K562 (cell line): ENCODE measurements at regions not wholly inside any gene's neighbourhood (a gene's known extent, or its start where the extent isn't known, plus 50 kb on each side); places are given as distances from the start of the nearest gene placed in this dataset.

Source experiments
- ATAC-seq: fragments of 200-7000 bp; cut with Tn5 transposase; 3 replicates; pipeline ENCODE4 v1.9.1; 2020; ENCODE audit warnings: moderate library complexity
- BruUV-seq: library from RNA; stranded (reverse); fragments of 400-500 nt; replicated peaks from 2 replicates; lab custom pipeline; 2021; lab: Mats Ljungman, UMichigan
- CTCF ChIA-PET: fragments of 300-600 bp; formaldehyde crosslinking; extraction: SDS; loops from one replicate; lab custom pipeline; 2021; ENCODE audit warnings: low intra/inter-chr PET ratio; lab: Yijun Ruan, JAX
- POLR2A ChIA-PET: fragments of 300-600, 350-650 bp; sonication (Branson Sonifier 250); formaldehyde crosslinking; extraction: SDS; loops from one replicate; lab custom pipeline; 2021; ENCODE audit warnings: antibody characterized with exemption, inconsistent platforms; lab: Yijun Ruan, JAX
- DNase-seq, 4 experiments: peaks; one replicate each; pipeline versions ENCODE4 v3.0.0 to v3.0.0-alpha.2; 2011 to 2018; ENCODE audit warnings: low spot score in 3 of 4, mixed read lengths in 3 of 4; ENCODE audit errors: extremely low read depth in 1 of 4
- FAIRE-seq: peaks from 2 replicates; lab custom pipeline; 2011; peaks lifted over from hg19 to GRCh38; lab: Jason Lieb, UNC
- H2AFZ ChIP-seq: 2 replicates; pipeline ENCODE4 v1.6.0; 2011; ENCODE audit warnings: low read depth, low read length, control low read depth, inconsistent platforms
- H3K27ac ChIP-seq: fragments of 200-600 bp; 3 replicates; pipeline ENCODE4 v1.8.0; 2011; ENCODE audit warnings: low read depth, mild to moderate bottlenecking, control low read depth, inconsistent platforms, low read length, moderate library complexity, mixed read lengths; ENCODE audit errors: extremely low read depth
- H3K27me3 ChIP-seq, 2 experiments: fragments of 300-600 bp in 1 of 2; 2 replicates in 1 of 2; 3 replicates in 1 of 2; pipeline versions ENCODE4 v1.6.0 to v1.8.0; 2011; ENCODE audit warnings: inconsistent platforms in 2 of 2, low read length in 2 of 2, mild to moderate bottlenecking in 1 of 2, mixed read lengths in 1 of 2, moderate library complexity in 1 of 2; ENCODE audit not compliant: control insufficient read depth in 2 of 2, insufficient read depth in 2 of 2
- H3K36me3 ChIP-seq: fragments of 300-600 bp; 3 replicates; pipeline ENCODE4 v1.8.0; 2011; ENCODE audit warnings: mild to moderate bottlenecking, low read length, inconsistent platforms; ENCODE audit not compliant: control insufficient read depth, insufficient read depth
- H3K4me1 ChIP-seq, 2 experiments: fragments of 200-600 bp in 1 of 2; replicated peaks in 1 of 2; 2 replicates in 1 of 2; 3 replicates in 1 of 2; pipeline versions ENCODE4 v1.5.1 to v1.8.0; 2011; ENCODE audit warnings: inconsistent platforms in 2 of 2, low read length in 2 of 2, mild to moderate bottlenecking in 1 of 2, mixed read lengths in 1 of 2, moderate library complexity in 1 of 2; ENCODE audit not compliant: control insufficient read depth in 2 of 2, insufficient read depth in 2 of 2
- H3K4me2 ChIP-seq: 2 replicates; pipeline ENCODE4 v1.6.1; 2011; ENCODE audit warnings: low read length, control low read depth, inconsistent platforms, mixed read lengths; ENCODE audit not compliant: insufficient read depth
- H3K4me3 ChIP-seq: fragments of 200-600 bp; sonication (generic), shearing (Covaris generic); 2 replicates; pipeline ENCODE4 v1.5.1; 2016; ENCODE audit warnings: control low read depth, inconsistent platforms
- H3K79me2 ChIP-seq: fragments of 200-600 bp; 3 replicates; pipeline ENCODE4 v1.8.0; 2011; ENCODE audit warnings: low read length, inconsistent platforms; ENCODE audit not compliant: control insufficient read depth, insufficient read depth
- H3K9ac ChIP-seq, 2 experiments: 2 replicates each; pipeline versions ENCODE4 v1.6.0 to v1.6.1; 2011; ENCODE audit warnings: low read depth in 2 of 2, low read length in 2 of 2, control low read depth in 1 of 2, inconsistent platforms in 1 of 2, mild to moderate bottlenecking in 1 of 2, mixed read lengths in 1 of 2; ENCODE audit not compliant: insufficient read depth in 1 of 2
- H3K9me1 ChIP-seq: one replicate; pipeline ENCODE4 v1.6.0; 2011; ENCODE audit warnings: inconsistent platforms, mild to moderate bottlenecking, low read length, moderate library complexity; ENCODE audit not compliant: control insufficient read depth, insufficient read depth
- H3K9me3 ChIP-seq: replicated peaks from 2 replicates; pipeline ENCODE4 v1.5.1; 2011; ENCODE audit warnings: low read depth, low read length, inconsistent platforms; ENCODE audit not compliant: control insufficient read depth, insufficient read depth
- H4K20me1 ChIP-seq: replicated peaks from 2 replicates; pipeline ENCODE4 v1.6.1; 2011; ENCODE audit warnings: low read length, inconsistent platforms, mixed read lengths; ENCODE audit not compliant: control insufficient read depth, insufficient read depth
- RB1 ChIP-seq: fragments of 450-650 bp; IDR thresholded peaks from 2 replicates; pipeline ENCODE4 v1.6.1; 2017; ENCODE audit warnings: low read depth, mild to moderate bottlenecking
- RBFOX2 ChIP-seq: fragments of 200-400 bp; formaldehyde crosslinking; IDR thresholded peaks from 2 replicates; pipeline ENCODE4 v1.6.1; 2017; ENCODE audit warnings: low read depth, mild to moderate bottlenecking, low read length, moderate library complexity
- TAF15 ChIP-seq: fragments of 200-400 bp; formaldehyde crosslinking; IDR thresholded peaks from 2 replicates; pipeline ENCODE4 v1.6.1; 2017; ENCODE audit warnings: mild to moderate bottlenecking, low read depth, low read length, moderate library complexity
- TOE1 ChIP-seq, 2 experiments: fragments of 450-650 bp in 1 of 2; sonication (generic) in 1 of 2; formaldehyde crosslinking in 1 of 2; IDR thresholded peaks; 2 replicates each; pipeline versions ENCODE4 v1.7.1 to v1.8.0; 2016 to 2022; ENCODE audit warnings: borderline replicate concordance in 2 of 2, mild to moderate bottlenecking in 2 of 2, antibody characterized with exemption in 1 of 2, inconsistent platforms in 1 of 2, low read depth in 1 of 2, missing genetic modification reagents in 1 of 2, moderate library complexity in 1 of 2
- U2AF2 ChIP-seq: fragments of 200-400 bp; formaldehyde crosslinking; optimal IDR thresholded peaks from 2 replicates; pipeline ENCODE3; 2017; ENCODE audit warnings: low read depth, mild to moderate bottlenecking, low read length
- ZNF707 ChIP-seq: fragments of 250-450 bp; sonication (Bioruptor Pico); conservative IDR thresholded peaks from 2 replicates; pipeline ENCODE4 v1.8.0; 2022; ENCODE audit warnings: inconsistent platforms, mild to moderate bottlenecking, moderate library complexity
- WGBS: fragments of 100-300 bp; shearing (Covaris generic); methylation state at CpG from one replicate; pipeline ENCODE4 v1.1.6; 2016; ENCODE audit warnings: low coverage, mixed read lengths; ENCODE audit not compliant: insufficient coverage; ENCODE audit errors: missing lambda C conversion rate; 5-methylcytosine and 5-hydroxymethylcytosine counted together
- in situ Hi-C: fragments of 300-500 bp; cut with MboI; formaldehyde crosslinking; loops from 4 replicates; pipeline ENCODE4 v1.15.0; 2018; ENCODE audit warnings: inconsistent platforms, mixed read lengths
- intact Hi-C: fragments of 100-400 bp; cut with micrococcal nuclease; formaldehyde crosslinking; loops from 2 replicates; pipeline ENCODE4 v1.14.2; 2022
- TF ChIP-seq, protein P1 (sequence below), 2 experiments: fragments of 450-650 bp; IDR thresholded peaks; 2 replicates each; pipeline ENCODE4 v1.6.1; 2016; ENCODE audit warnings: mild to moderate bottlenecking in 2 of 2, borderline replicate concordance in 1 of 2, low read depth in 1 of 2, moderate library complexity in 1 of 2
- TF ChIP-seq, protein P2 (sequence below): fragments of 250-450 bp; sonication (Bioruptor Pico); IDR thresholded peaks from 2 replicates; pipeline ENCODE4 v1.4.0; 2020

DNA sequence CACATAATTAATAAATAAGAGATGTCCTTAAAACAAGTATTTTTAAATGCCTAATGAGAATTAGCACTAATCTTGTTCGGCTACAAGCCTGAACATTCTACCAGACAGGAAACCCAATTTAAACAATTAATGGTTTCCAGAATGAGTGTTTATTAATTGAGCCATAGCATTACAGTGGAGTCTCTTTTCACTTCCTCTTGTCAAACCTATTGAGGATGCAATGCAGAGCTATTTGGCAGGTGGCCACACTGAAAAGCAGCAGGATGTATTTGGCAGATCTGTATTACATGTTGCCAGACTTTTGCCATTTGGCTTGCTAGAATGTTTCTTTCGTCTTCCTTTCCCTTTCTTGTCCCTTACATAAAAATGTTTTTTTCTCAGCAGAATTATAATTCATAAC is 475.2 kb upstream of the MARCKS start:
- Histone ChIP-seq H3K4me2 (no peak overlapping the region), H3K9me1 (no peaks in the 10 kb centered on the region), H3K27me3 (no peaks in the 10 kb centered on the region), H3K79me2 (no peaks in the 10 kb centered on the region), H4K20me1 (no peaks in the 10 kb centered on the region), H3K36me3 (no peaks in the 10 kb centered on the region), H3K9me3 (no peaks in the 10 kb centered on the region), H3K27ac (no peak overlapping the region), H2AFZ (no peak overlapping the region), H3K9ac (no peak overlapping the region), H3K4me3 (no peak overlapping the region), H3K4me1 (no peaks in the 10 kb centered on the region)
- ATAC-seq (no peak), DNase-seq (no peak), FAIRE-seq (no peak)
- in situ Hi-C loops (no loop called here), intact Hi-C loops (no loop called here)
- no TSS peak for BruUV-seq
- WGBS = 0% methylated on average over 2 of the region's 2 CpGs
- ChIA-PET CTCF (no interaction called here), POLR2A (no interaction called here)
- no peak for TF ChIP-seq TOE1 (IDR thresholded peaks at IDR 0.05; ENCODE audit: borderline replicate concordance)
- TF ChIP-seq TOE1 (CRISPR knock-in tag; IDR thresholded peaks at IDR 0.05; ENCODE audit: borderline replicate concordance, low read depth) = no peak
- TF ChIP-seq, protein P1, sequence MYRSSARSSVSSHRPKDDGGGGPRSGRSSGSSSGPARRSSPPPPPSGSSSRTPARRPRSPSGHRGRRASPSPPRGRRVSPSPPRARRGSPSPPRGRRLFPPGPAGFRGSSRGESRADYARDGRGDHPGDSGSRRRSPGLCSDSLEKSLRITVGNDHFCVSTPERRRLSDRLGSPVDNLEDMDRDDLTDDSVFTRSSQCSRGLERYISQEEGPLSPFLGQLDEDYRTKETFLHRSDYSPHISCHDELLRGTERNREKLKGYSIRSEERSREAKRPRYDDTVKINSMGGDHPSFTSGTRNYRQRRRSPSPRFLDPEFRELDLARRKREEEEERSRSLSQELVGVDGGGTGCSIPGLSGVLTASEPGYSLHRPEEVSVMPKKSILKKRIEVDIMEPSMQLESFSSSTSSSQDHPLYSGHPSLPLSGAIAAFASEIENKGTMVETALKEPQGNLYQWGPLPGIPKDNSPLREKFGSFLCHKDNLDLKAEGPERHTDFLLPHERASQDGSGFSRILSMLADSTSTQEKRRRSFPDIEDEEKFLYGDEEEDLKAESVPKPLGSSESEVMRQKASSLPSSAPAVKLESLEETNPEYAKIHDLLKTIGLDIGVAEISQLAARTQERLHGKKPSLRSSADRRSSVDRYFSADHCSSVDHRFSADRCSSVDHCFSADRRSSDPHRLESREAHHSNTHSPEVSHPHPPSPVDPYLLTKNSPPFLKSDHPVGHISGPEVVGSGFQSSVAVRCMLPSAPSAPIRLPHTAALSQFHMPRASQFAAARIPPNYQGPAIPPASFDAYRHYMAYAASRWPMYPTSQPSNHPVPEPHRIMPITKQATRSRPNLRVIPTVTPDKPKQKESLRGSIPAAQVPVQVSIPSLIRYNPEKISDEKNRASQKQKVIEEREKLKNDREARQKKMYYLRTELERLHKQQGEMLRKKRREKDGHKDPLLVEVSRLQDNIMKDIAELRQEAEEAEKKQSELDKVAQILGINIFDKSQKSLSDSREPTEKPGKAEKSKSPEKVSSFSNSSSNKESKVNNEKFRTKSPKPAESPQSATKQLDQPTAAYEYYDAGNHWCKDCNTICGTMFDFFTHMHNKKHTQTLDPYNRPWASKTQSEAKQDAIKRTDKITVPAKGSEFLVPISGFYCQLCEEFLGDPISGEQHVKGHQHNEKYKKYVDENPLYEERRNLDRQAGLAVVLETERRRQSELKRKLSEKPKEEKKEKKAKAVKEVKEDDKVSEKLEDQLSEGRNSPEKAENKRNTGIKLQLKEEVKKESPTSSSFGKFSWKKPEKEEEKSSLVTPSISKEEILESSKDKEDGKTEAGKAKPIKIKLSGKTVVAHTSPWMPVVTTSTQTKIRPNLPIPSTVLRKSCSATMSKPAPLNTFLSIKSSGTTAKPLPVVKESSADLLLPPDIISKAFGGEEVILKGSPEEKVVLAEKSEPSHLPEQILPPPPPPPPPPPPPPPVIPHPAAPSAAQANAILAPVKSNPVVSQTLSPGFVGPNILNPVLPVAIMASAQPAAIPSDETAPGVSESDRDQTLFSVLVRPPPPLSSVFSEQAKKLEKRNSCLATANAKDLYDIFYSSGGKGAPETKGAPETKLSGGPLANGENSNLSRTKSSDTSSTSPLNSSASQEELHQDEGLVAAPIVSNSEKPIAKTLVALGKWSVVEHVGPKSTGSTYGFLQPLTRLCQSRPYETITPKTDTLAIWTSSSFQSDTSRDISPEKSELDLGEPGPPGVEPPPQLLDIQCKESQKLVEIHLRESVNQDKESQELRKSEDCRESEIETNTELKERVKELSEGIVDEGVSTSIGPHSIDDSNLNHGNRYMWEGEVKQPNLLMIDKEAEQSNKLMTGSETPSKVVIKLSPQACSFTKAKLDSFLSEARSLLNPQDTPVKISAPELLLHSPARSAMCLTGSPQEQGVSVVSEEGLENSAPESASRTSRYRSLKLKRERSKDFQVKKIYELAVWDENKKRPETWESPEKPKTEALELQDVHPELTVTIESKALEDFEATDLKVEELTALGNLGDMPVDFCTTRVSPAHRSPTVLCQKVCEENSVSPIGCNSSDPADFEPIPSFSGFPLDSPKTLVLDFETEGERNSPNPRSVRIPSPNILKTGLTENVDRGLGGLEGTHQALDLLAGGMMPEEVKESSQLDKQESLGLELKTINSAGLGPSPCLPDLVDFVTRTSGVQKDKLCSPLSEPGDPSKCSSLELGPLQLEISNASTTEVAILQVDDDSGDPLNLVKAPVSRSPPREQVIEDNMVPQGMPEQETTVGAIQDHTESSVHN (IDR thresholded peaks at IDR 0.05; ENCODE audit: borderline replicate concordance in 1 of 2, low read depth in 1 of 2) = no peak
- no peak for TF ChIP-seq U2AF2
- TF ChIP-seq RB1 = no peak
- no peak for TF ChIP-seq TAF15
- no peak for TF ChIP-seq ZNF707 (CRISPR knock-in tag)
- TF ChIP-seq, protein P2, sequence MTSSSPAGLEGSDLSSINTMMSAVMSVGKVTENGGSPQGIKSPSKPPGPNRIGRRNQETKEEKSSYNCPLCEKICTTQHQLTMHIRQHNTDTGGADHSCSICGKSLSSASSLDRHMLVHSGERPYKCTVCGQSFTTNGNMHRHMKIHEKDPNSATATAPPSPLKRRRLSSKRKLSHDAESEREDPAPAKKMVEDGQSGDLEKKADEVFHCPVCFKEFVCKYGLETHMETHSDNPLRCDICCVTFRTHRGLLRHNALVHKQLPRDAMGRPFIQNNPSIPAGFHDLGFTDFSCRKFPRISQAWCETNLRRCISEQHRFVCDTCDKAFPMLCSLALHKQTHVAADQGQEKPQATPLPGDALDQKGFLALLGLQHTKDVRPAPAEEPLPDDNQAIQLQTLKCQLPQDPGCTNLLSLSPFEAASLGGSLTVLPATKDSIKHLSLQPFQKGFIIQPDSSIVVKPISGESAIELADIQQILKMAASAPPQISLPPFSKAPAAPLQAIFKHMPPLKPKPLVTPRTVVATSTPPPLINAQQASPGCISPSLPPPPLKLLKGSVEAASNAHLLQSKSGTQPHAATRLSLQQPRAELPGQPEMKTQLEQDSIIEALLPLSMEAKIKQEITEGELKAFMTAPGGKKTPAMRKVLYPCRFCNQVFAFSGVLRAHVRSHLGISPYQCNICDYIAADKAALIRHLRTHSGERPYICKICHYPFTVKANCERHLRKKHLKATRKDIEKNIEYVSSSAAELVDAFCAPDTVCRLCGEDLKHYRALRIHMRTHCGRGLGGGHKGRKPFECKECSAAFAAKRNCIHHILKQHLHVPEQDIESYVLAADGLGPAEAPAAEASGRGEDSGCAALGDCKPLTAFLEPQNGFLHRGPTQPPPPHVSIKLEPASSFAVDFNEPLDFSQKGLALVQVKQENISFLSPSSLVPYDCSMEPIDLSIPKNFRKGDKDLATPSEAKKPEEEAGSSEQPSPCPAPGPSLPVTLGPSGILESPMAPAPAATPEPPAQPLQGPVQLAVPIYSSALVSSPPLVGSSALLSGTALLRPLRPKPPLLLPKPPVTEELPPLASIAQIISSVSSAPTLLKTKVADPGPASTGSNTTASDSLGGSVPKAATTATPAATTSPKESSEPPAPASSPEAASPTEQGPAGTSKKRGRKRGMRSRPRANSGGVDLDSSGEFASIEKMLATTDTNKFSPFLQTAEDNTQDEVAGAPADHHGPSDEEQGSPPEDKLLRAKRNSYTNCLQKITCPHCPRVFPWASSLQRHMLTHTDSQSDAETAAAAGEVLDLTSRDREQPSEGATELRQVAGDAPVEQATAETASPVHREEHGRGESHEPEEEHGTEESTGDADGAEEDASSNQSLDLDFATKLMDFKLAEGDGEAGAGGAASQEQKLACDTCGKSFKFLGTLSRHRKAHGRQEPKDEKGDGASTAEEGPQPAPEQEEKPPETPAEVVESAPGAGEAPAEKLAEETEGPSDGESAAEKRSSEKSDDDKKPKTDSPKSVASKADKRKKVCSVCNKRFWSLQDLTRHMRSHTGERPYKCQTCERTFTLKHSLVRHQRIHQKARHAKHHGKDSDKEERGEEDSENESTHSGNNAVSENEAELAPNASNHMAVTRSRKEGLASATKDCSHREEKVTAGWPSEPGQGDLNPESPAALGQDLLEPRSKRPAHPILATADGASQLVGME = no peak
- TF ChIP-seq RBFOX2 = no peak
